ENCODE measurements at regions not wholly inside any gene's neighbourhood (a gene's known extent, or its start where the extent isn't known, plus 50 kb on each side); places are given as distances from the start of the nearest gene placed in this dataset.
"Not testable (repeated sequence)": the region's sequence is repeated elsewhere in the genome, so short reads cannot be mapped to it uniquely, and the experiment has no call there.

DNA sequence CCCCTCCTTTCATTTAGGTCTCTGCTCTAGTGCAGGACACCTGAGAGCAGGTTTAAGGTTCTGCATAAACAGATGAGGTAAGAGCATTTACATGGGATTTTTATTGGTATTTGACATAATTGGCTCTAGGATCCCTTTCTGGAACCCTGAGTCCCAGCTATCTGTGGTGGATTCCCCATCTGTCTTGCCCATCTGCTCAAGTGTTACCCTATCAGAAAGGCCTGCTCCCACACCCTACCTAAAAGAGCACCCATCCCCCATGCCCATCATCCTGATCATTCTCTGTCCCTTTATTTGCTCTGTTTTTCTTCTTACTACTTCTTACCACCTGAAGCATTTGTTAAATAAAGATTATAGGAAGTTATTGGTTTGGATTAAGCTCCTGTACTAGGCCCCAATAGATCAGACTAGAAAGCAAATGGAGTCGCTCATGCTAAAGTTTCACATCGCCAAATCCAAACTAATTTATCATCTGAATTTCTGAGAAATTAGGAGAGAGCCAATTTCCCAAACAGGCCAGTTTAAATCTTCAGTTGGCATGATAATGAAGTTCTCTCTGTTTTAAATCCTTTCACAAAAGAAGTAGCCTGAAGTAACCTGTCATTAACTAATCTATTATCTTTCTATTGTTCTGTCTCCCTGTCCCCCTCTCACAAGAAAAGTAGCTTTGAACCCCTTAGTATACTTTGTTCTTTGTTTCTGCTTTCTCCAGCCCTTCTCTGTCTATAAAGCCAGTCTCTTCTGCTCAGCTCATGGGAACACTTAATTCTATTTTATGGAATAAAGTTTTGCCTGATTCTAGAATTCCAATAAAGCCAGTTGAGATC is 178.6 kb downstream of the ZNF674 start:
- no peak for DNase-seq (ENCODE audit: low spot score)

- no peak for DNase-seq (ENCODE audit: low spot score)
These were observed 190.7 kb downstream of the ZNF674 start for GRCh38 chrX:46354481-46354880.

DNA sequence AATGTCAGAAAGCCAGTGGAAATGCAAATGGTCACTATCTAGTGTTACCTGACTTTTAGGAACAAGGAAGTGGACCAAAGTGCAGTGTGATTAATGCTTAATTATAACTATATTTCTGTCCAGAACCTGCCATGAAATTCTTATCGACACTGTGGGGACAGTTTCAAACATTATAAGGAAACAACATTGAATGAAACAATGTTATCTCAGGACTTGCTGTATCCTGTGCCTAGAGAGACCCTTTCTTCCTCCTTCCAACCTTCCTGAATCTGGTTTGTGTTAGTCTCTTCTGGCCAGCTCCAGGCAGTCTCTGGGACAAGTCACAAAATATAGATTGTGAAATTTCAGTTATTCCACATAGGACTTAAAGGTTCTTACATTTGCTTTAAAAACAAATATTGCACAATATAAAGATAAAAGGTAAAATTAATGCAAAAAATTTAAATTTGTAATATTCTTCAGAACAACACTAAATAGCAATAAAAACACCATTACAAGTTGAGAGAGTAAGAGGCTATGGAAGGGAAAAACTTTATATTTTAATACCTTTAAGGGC is 203.4 kb downstream of the ZNF674 start:
- DNase-seq (ENCODE audit: low spot score) = no peak

DNA sequence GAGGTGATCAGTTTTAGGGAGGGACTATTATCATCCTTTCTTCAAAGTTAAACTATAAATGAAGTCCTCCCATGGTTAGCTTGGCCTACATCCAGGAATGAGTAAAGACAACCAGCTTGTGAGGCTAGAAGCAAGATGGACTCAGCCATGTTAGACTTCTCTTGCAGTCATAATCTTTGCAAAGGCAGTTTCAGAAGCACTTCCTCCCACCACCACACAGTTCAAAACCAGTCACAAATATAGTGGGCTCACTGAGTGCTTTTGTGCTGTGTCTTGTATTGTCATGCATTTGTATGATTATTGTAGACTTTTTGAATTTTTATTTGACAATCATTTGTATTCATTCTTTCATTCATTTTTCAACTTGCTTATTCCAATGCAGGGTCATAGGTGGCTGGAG is 204.5 kb downstream of the ZNF674 start:
- no peak for DNase-seq (ENCODE audit: low spot score)

DNA sequence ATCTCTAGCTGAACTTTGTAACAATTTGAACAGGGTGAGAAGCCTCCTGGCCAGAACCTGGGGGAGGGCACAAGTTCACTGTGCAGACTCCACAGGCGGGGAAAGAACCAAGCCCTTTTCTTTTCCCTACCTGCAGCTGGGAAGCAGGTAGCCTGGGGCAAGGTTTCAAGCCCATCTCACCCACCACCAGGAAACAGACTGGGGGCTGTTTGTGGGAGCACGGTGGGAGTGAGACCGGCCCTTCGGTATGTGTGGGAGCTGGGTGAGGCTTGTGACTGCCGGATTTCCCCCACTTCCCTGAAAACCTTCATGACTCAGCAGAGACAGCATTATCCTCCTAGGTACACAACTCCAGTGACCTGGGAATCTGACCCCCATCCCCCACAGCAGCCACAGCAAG is 211.7 kb downstream of the ZNF674 start:
- no peak for DNase-seq (ENCODE audit: low spot score)

GRCh38 chrX:46330981-46331380 is 214.2 kb downstream of the ZNF674 start:
- DNase-seq (ENCODE audit: low spot score) = no peak

DNA sequence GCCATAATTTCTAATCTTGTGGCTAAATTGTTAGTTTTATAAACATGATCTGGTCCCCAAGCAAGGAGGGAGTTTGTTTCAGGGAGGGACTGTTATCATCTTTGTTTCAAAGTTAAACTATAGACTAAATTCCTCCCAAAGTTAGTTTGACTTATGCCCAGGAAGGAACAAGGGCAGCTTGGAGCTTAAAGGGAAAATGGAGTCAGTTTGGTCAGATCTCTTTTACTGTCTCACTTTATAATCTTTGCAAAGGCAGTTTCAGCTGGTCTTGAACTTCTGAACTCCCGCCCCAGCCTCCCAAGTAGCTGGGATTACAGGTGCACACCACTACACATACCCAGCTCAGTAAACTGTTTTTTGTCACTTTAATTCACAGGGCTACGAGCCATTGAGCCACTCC is 214.7 kb downstream of the ZNF674 start:
- DNase-seq (ENCODE audit: low spot score) = no peak

GRCh38 chrX:46328133-46328532 is 217.1 kb downstream of the ZNF674 start:
- DNase-seq (ENCODE audit: low spot score) = no peak

- DNase-seq (ENCODE audit: low spot score) = no peak
These were observed 217.6 kb downstream of the ZNF674 start for GRCh38 chrX:46327566-46328115.

DNA sequence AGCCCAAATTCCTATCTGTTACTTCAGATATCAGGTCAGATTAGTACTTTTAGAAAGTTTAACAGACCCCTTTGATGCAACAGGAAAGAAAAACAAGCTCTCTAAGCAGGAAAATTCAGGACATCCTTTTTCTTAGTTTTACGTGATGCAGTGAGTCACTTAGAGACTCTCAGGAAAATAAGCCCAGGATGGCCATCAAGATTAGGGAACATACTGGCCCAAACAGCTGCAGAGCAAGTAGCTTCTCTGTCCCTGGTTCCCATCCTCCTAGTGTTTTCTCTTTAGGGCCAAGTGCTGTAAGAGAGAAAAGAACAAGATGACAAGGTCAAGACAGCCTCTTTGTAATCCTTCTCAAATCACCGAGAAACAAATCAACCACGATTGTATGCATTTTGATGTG is 219.1 kb downstream of the ZNF674 start:
- DNase-seq (ENCODE audit: low spot score) = no peak

- DNase-seq (ENCODE audit: low spot score) = no peak
These were observed 219.8 kb downstream of the ZNF674 start for GRCh38 chrX:46325312-46325877.

- no peak for DNase-seq (ENCODE audit: low spot score)
These were observed 221.1 kb downstream of the ZNF674 start for GRCh38 chrX:46324166-46324565.

GRCh38 chrX:46322929-46323328 is 222.3 kb downstream of the ZNF674 start:
- DNase-seq (ENCODE audit: low spot score) = not testable (repeated sequence)

DNA sequence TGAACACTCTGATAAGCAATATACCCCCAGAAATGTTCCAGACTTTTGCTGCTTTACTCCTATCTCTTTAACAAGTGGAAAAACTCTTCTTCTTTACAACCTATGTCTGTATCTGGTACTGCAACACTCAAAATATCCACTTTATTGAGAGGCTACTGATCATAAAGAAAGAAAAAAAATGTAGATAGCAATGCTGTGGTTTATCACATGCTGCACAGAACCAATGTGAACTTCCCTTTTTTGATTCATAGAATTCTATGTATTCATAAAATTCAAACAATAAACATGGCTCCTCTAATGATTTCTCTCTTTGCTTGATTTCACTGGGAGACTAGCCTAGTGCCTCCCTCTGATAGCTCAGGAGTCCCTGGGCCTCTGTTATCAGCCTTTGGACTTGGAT is 223.5 kb downstream of the ZNF674 start:
- no peak for DNase-seq (ENCODE audit: low spot score)

GRCh38 chrX:46319750-46320149 is 225.5 kb downstream of the ZNF674 start:
- no peak for DNase-seq (ENCODE audit: low spot score)

GRCh38 chrX:46318551-46318950 is 226.7 kb downstream of the ZNF674 start:
- DNase-seq (ENCODE audit: low spot score) = no peak

GRCh38 chrX:46317163-46317562 is 228.1 kb downstream of the ZNF674 start:
- DNase-seq (ENCODE audit: low spot score) = no peak

- DNase-seq (ENCODE audit: low spot score) = no peak
These were observed 233.6 kb downstream of the ZNF674 start for GRCh38 chrX:46311581-46312120.

- DNase-seq (ENCODE audit: low spot score) = no peak
These were observed 234.3 kb downstream of the ZNF674 start for GRCh38 chrX:46310815-46311497.

DNA sequence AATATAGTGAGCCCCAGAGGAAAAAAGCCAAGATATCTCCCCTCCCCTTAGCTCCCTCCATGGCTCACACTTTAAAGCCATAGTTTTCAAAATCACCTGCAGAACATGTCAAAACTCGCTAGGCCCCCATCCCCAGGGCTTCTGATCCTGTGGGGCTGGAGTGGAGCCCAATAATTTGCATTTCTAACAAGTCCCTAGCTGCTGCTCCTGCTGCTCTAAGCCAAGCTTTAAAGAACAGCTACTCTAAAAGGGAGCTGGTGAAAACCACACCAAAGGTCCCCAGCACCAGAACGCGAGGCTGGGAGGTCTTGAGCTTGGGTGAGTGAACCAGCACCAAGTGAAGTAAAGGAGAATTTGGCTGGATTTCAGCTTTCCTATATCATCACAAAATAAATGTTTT is 237.1 kb downstream of the ZNF674 start:
- no peak for DNase-seq (ENCODE audit: low spot score)

GRCh38 chrX:46306103-46306502 is 239.1 kb downstream of the ZNF674 start:
- no peak for DNase-seq (ENCODE audit: low spot score)

DNA sequence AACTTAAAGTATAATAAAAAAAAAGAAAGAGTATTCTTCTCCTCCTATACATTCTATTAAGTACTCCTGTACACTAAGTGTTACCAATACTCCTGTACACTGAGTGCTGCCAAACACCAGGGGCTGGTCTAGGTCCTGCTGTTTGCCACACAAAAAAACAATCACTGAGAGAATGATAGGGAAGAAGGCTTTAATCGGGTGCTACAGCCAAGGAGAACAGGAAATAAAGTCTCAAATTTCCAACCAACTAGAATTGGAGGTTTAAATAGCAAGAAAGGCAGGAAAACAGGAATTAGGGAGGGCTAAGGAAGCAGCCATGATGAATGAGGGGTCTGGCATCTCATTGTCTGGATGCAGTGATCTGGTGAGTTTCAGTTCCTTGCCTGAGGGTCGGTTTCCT is 239.8 kb downstream of the ZNF674 start:
- no peak for DNase-seq (ENCODE audit: low spot score)

Data from hematopoietic multipotent progenitor cell treated with erythropoietin and hydrocortisone succinate and interleukin-3 and kit ligand, for 17 days (in vitro differentiated cells).